IgD-negative memory B cell (primary cell): ENCODE measurements at regions not wholly inside any gene's neighbourhood (a gene's known extent, or its start where the extent isn't known, plus 50 kb on each side); places are given as distances from the start of the nearest gene placed in this dataset.
"Not testable (repeated sequence)": the region's sequence is repeated elsewhere in the genome, so short reads cannot be mapped to it uniquely, and the experiment has no call there.

Experiments used
- H3K27ac Mint-ChIP-seq, 3 donors: one replicate each; pipeline ENCODE4 v1.8.0; 2020 to 2022; ENCODE audit warnings: mild to moderate bottlenecking in 3 of 3, mixed read lengths in 3 of 3, moderate library complexity in 1 of 3
- H3K27me3 Mint-ChIP-seq: one replicate; pipeline ENCODE4 v1.8.0; 2021; ENCODE audit warnings: mixed read lengths
- H3K36me3 Mint-ChIP-seq: one replicate; pipeline ENCODE4 v1.8.0; 2020; ENCODE audit warnings: mild to moderate bottlenecking, mixed read lengths
- H3K4me1 Mint-ChIP-seq, 3 donors: one replicate each; pipeline ENCODE4 v1.8.0; 2020 to 2022; ENCODE audit warnings: mixed read lengths in 3 of 3, mild to moderate bottlenecking in 1 of 3
- H3K4me3 Mint-ChIP-seq, 4 donors: one replicate each; pipeline ENCODE4 v1.8.0; 2020 to 2022; ENCODE audit warnings: mild to moderate bottlenecking in 4 of 4, mixed read lengths in 4 of 4, moderate library complexity in 3 of 4
- H3K9me3 Mint-ChIP-seq, 3 donors: one replicate each; pipeline ENCODE4 v1.8.0; 2020 to 2021; ENCODE audit warnings: mixed read lengths in 3 of 3, mild to moderate bottlenecking in 1 of 3

DNA sequence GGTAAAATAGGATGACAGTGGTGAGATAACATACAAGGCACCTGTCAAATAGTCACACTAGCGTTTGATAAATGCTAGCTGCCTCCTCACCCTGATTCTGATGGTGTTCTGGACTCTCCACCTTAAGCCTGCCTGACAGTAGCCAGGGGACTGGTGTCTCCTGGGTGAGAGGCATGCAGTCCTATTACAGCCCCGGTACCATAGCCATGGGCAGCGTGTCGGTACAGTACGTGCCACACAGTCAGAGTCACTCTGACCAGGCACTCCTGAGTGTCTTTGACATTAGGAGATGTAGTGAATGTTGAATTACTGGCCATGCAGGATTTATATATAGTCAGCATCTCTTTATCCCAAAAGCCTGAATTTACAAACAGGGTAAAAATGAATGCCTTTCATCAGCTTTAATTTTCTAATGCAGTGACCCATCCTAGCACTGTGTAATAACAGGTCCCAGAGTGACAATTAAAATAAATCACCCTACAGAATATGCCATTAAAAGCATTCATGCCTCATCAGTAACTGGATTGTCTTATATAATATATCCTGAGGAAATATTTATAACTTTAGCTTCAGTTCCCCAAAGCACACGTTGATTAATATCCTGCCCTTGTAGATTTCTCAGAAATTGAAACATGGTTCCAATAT lies 760.3 kb upstream of the SOX11 start:
- H3K4me3 Mint-ChIP-seq = no peak overlapping the region

DNA sequence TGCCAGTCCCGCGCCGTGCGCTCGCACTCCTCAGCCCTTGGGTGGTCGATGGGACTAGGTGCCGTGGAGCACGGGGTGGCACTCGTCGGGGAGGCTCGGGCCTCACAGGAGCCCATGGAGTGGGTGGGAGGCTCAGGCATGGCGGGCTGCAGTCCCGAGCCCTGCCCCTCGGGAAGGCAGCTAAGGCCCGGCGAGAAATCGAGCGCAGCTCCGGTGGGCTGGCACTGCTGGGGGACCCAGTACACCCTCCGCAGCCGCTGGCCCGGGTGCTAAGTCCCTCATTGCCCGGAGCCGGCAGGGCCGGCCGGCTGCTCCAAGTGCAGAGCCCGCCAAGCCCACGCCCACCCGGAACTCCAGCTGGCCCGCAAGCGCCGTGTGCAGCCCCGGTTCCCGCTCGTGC lies 756.9 kb upstream of the SOX11 start:
- H3K27me3 Mint-ChIP-seq, H3K27ac Mint-ChIP-seq, H3K36me3 Mint-ChIP-seq, H3K9me3 Mint-ChIP-seq, H3K4me1 Mint-ChIP-seq, H3K4me3 Mint-ChIP-seq: not testable (repeated sequence)

More for the DNA sequence above, 760.3 kb upstream of the SOX11 start:
- H3K4me1 Mint-ChIP-seq = no peaks in the 10 kb centered on the region
- no peaks in the 10 kb centered on the region for H3K36me3 Mint-ChIP-seq
- peaks cover 3 to 17% (median 7%) of the 10 kb centered on the region in 3 donors for H3K9me3 Mint-ChIP-seq
- H3K27ac Mint-ChIP-seq = no peak overlapping the region
- H3K27me3 Mint-ChIP-seq = no peaks in the 10 kb centered on the region

DNA sequence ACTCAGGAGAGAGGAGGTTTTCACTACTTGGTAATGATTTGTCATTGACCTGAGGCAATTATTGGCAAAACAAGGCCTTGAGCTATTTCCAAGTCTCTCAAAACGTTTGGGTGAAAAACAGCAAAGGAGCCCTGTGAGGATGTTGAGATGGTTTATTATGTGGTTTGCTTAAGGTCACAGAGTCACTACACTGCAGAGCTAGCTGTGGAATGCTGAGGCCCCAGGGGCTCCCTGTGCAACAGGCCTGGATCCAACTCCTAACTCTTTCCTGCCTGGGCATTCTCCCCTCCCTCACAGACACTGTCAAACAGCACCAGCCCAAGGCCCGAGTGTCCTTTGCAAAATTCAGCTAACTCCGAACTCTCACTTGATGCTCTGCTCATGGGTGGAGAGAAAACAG lies 754.6 kb upstream of the SOX11 start:
- Mint-ChIP-seq H3K27me3 (no peaks in the 10 kb centered on the region), H3K4me3 (no peak overlapping the region), H3K4me1 (no peaks in the 10 kb centered on the region), H3K27ac (no peak overlapping the region), H3K9me3 (peaks cover 5 to 12% (median 8%) of the 10 kb centered on the region in 3 donors), H3K36me3 (no peaks in the 10 kb centered on the region)

DNA sequence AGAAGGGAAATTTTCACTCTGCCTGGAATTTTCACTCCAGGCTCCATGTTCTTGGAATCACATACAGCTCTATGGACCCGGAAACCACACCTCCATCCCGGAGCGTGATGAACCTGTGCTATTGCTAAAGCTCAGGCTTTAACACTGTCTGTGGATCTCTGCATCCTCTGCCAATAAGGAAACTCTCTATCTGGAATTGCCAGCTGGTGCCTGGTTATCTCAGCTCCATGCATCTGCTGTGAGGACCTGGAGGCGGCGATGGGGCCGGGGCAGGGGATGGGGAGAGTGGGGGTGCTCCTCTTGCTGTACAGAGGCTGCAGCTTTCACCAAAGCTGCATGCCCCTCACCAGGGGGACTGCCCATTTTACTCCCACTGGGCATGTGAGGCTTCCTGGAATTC lies 754.0 kb upstream of the SOX11 start:
- H3K9me3 Mint-ChIP-seq = peaks cover 5 to 12% (median 8%) of the 10 kb centered on the region in 3 donors
- H3K36me3 Mint-ChIP-seq = no peaks in the 10 kb centered on the region
- H3K27ac Mint-ChIP-seq = no peak overlapping the region
- H3K4me1 Mint-ChIP-seq = no peaks in the 10 kb centered on the region
- H3K27me3 Mint-ChIP-seq = no peaks in the 10 kb centered on the region
- no peak overlapping the region for H3K4me3 Mint-ChIP-seq

DNA sequence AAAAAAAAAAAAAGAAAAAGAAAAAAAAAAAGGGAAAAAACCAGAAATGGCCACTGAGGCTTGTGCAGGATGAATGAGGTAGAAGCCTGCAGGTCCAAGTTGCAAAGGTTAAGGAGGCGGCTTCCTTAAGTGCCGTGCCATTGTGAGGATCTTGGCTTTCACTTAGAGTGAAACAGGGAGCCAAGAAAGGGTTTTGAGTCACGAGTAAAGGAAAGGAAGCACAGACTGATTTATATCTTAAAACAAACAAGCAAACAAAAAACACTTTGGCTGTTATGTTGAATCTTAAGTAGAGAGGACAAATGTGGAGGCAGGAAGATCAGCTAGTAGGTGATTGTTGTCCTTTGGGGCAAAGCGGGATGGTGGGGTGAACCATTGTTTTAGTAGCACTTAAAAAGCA lies 749.7 kb upstream of the SOX11 start:
- Mint-ChIP-seq H3K9me3 (peaks cover 5 to 11% (median 8%) of the 10 kb centered on the region in 3 donors), H3K27ac (no peak overlapping the region)

DNA sequence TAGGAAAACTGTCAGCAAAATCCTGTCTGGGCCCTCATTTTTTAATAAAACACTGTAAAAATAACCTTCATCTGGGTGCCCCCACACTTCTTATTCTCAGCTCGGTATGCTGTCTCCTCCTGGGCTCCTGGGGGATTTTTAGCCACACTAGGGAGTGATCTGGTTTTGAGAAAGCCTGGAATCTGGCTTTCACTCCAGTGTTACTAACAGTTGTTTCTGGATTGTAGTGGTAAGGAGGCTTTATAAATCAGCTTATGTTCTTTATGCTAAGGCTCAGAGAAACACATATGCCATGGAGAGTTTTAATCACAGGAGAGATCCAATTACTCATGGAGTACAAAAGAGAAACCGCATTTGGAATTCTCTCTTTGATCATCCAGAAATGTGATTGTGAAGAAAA lies 744.3 kb upstream of the SOX11 start:
- no peaks in the 10 kb centered on the region for H3K36me3 Mint-ChIP-seq
- no peak overlapping the region for H3K27ac Mint-ChIP-seq
- H3K27me3 Mint-ChIP-seq = no peaks in the 10 kb centered on the region
- H3K9me3 Mint-ChIP-seq = peaks cover 0 to 4% (median 0%) of the 10 kb centered on the region in 3 donors
- no peaks in the 10 kb centered on the region for H3K4me1 Mint-ChIP-seq
- H3K4me3 Mint-ChIP-seq = no peak overlapping the region

More for the DNA sequence above, 749.7 kb upstream of the SOX11 start:
- H3K4me3 Mint-ChIP-seq = no peak overlapping the region
- H3K27me3 Mint-ChIP-seq = no peaks in the 10 kb centered on the region
- H3K4me1 Mint-ChIP-seq = no peaks in the 10 kb centered on the region
- no peaks in the 10 kb centered on the region for H3K36me3 Mint-ChIP-seq

DNA sequence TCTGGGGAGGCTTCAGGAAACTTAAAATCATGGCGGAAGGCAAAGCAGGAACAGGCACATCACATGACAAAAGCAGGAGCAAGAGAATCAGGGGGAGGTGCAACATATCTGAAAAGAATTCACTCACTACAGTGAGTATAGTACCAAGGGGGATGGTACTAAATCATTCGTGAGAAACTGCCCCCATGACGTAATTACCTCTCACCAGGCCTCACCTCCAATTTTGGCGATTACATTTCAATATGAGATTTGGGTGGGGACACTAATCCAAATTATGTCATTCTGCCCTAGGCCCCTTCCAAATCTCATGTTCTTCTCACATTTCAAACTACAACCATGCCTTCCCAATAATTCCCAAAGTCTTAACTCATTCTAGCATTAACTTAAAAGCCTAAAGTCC lies 740.8 kb upstream of the SOX11 start:
- Mint-ChIP-seq H3K27me3 (no peaks in the 10 kb centered on the region), H3K36me3 (no peaks in the 10 kb centered on the region), H3K4me3 (no peak overlapping the region), H3K9me3 (no peaks in the 10 kb centered on the region), H3K4me1 (no peaks in the 10 kb centered on the region), H3K27ac (no peak overlapping the region)

DNA sequence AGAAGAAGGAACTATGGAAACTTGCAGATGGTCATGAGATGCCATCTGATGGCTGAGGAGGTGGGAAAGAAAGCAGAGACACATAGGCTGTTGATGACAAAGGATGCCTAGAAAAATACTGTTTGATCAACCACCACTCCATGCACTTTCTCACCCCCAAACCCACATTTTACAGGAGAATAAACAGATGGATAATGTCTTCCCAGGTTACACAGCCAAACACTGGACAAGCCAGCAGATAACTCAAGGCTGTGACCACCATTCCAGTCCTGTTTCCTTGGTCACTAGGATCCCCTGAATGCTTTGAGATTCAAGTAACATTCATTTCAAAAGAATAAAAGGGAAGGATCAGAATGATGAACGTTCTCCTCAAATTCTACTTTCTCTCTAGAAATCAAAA lies 733.0 kb upstream of the SOX11 start:
- H3K4me1 Mint-ChIP-seq = no peaks in the 10 kb centered on the region
- H3K36me3 Mint-ChIP-seq = no peaks in the 10 kb centered on the region

DNA sequence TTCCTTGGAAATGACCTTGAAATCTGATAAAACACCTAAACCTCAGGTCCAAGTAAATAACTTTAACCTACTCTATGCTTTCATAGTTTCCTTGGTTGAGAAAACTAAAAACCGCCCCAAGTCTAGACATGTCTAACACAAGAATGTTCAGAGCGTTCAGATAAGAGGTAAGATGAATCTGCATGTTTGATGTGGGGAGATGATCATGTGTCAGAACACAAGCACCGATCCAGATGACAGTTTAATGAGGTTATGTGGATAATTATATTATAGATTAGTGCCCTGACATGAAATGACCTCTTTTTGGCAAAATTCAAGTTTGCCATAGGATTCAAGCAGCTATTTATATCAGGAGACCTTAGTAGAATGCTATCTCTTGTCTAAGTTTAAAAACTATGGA lies 729.8 kb upstream of the SOX11 start:
- Mint-ChIP-seq H3K4me3 (no peak overlapping the region), H3K36me3 (peaks cover under 1% of the 10 kb centered on the region), H3K27me3 (no peaks in the 10 kb centered on the region), H3K27ac (no peak overlapping the region), H3K9me3 (peaks cover 0 to 4% (median 4%) of the 10 kb centered on the region in 3 donors), H3K4me1 (no peaks in the 10 kb centered on the region)

More for the DNA sequence above, 733.0 kb upstream of the SOX11 start:
- Mint-ChIP-seq H3K4me3 (no peak overlapping the region), H3K9me3 (peaks cover 0 to 4% (median 3%) of the 10 kb centered on the region in 3 donors), H3K27ac (no peak overlapping the region), H3K27me3 (no peaks in the 10 kb centered on the region)

DNA sequence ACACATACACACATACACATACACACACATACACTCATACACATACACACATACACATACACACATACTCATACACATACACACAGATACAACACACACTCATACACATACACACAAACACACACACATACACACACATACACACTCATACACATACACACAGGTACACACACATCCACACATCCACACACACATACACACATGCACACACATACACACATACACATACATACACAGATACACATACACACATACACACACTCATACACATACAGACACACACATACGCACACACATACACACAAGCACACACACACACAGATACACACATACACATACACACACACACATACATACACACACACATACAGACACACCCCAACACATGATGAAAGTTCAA lies 729.1 kb upstream of the SOX11 start:
- Mint-ChIP-seq H3K36me3 (peaks cover 1% of the 10 kb centered on the region), H3K27me3 (no peaks in the 10 kb centered on the region), H3K4me3 (no peak overlapping the region), H3K27ac (peak overlapping the region in 1 of 3 donors; percentile 13), H3K9me3 (peaks cover 0 to 5% (median 4%) of the 10 kb centered on the region in 3 donors), H3K4me1 (no peaks in the 10 kb centered on the region)

DNA sequence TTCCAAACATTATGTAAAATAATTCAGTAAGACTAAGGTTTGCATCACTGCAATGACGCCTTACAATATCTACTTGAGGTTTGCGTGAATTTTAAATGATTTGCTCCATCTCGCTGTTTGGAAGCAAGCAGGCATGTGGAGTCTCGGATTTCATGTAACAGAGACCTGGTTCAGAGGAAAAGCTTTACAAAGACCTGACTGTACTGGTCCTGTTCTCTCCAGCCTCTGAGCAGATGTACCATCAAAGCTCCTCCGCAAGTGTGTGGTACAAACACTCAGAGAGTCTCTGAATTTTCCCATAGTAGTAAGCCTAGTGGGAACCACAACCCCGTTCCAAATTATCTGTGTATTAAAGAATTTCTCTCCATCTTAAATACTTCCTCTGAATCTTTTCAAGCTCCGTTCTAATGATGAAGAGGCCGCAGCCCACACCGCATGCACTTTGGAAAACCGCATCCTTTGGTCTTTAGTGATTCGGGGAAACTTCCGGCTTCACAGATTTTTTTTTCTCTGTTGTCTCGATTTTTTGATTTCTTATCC lies 728.1 kb upstream of the SOX11 start:
- Mint-ChIP-seq H3K9me3 (peaks cover 0 to 5% (median 4%) of the 10 kb centered on the region in 3 donors), H3K36me3 (peaks cover 1% of the 10 kb centered on the region), H3K27ac (no peak overlapping the region), H3K4me3 (no peak overlapping the region), H3K27me3 (no peaks in the 10 kb centered on the region), H3K4me1 (no peaks in the 10 kb centered on the region)

DNA sequence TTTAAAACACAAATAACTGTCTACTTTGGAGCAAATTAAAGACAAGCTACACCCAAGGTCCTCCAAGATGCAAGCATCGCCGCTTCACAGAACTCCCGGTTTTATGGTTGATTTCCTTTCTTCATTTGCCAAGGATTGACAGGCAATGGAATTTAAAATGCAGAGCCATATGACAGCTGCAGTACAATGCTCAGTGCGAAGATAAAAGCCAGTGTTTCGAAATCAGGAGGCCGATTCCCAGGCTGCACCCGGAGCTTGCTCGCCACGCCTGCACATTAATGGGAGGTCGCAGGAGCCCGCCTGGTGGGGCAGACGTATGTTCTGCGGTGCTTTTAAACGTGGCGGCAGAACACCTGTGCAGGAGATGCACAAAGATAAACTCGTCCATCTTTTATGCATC lies 727.6 kb upstream of the SOX11 start:
- Mint-ChIP-seq H3K27me3 (no peaks in the 10 kb centered on the region), H3K4me1 (no peaks in the 10 kb centered on the region), H3K27ac (no peak overlapping the region), H3K4me3 (no peak overlapping the region), H3K36me3 (peaks cover 1% of the 10 kb centered on the region), H3K9me3 (peaks cover 0 to 7% (median 4%) of the 10 kb centered on the region in 3 donors)

DNA sequence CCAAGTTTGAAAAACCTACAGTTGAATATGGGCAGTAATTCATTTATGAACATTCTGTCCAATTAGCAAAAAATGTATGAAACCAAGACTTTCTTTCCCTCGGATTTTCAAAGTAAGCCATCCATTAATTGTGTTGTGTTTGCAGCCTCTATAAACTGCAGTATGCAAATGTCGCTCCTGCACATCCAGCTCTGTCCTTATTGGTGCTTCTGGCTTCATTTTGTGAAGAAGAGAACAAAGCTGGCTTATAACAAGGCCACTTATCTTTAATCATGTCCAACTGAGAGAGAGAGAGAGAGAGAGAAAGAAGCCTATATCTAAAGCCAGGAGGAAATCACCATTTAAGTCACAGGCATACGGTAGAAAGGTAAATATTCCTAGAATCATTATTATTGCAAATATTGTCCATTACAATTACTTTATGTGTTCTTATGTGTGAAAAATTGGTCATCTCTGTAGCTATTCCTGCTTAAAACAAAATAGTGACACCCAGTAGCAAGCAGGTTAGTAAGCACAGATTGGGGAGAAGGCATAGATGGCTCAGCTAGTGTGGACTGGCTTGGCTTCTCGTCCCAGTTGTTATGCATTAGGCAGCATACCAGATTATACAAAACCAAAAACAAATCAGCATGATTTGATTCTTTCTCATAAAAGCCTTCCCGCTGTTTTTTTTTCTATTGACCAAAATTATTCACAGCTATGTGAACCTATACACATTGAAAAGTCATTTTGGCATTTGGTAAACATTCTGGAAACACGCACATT lies 726.4 kb upstream of the SOX11 start:
- H3K27me3 Mint-ChIP-seq = no peaks in the 10 kb centered on the region
- H3K9me3 Mint-ChIP-seq = peaks cover 0 to 8% (median 7%) of the 10 kb centered on the region in 3 donors
- no peak overlapping the region for H3K27ac Mint-ChIP-seq
- H3K4me1 Mint-ChIP-seq = no peaks in the 10 kb centered on the region
- no peak overlapping the region for H3K4me3 Mint-ChIP-seq
- H3K36me3 Mint-ChIP-seq = peaks cover 1% of the 10 kb centered on the region

DNA sequence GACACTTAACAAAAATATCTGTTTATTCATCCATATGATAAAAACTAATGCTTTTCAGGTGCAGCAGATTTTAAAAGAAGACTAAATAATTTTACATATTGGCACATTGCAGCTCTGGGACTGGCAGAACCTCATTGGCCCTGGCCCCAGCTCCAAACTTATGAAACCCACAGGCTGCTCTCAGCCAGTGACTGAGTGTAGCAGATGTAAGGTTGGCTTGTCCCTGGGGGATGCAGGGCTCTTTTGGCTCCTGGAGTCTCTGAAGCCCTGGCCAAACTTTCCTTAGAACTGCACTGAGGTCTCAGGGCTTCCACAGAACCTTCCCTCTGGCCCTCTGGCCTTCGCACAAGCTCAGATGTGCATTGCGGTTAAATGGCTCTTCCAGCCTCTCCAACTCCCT lies 725.0 kb upstream of the SOX11 start:
- H3K4me3 Mint-ChIP-seq = no peak overlapping the region
- H3K36me3 Mint-ChIP-seq = peaks cover 1% of the 10 kb centered on the region
- no peaks in the 10 kb centered on the region for H3K4me1 Mint-ChIP-seq
- H3K27me3 Mint-ChIP-seq = no peaks in the 10 kb centered on the region
- no peak overlapping the region for H3K27ac Mint-ChIP-seq
- peaks cover 0 to 7% (median 4%) of the 10 kb centered on the region in 3 donors for H3K9me3 Mint-ChIP-seq

DNA sequence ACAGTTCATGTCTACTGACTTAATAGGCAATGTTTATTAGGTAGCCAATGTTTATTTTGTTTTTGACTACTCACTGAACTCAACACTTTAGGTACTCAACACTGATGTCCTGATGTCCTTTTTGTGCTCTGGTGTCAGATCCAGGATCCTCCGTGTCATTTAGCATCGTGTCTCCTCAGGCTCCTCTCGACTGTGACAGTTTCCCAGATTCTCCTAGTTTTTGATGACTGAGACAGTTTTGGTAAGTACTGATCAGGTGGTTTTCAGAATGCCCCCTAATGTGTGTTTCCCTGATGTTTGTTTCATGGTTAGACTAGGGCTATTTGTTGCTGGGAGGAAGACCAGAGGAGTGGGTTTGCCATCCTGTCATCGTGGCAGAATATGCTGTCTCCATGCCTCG lies 719.7 kb upstream of the SOX11 start:
- Mint-ChIP-seq H3K27ac (no peak overlapping the region), H3K27me3 (no peaks in the 10 kb centered on the region), H3K4me3 (no peak overlapping the region), H3K36me3 (peaks cover under 1% of the 10 kb centered on the region), H3K9me3 (peaks cover 0 to 4% (median 3%) of the 10 kb centered on the region in 3 donors), H3K4me1 (no peaks in the 10 kb centered on the region)

DNA sequence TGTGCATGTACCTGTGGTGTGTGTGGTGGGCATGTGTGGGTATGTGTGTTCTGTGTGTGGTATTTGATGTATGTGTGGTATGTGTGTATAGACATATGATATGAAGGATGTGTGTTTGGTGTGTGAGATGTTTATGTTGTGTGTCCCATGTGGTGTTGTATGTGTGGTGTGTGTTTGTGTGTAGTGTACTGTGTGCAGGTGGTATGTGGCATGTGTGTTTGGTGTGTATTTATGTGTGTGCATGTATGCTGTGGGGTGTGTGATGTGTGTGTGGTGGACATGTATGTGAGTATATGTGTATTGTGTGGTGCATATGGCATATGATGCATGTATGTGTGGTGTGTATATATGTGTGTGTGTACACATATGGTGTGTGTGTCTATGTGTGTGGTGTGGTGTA lies 718.8 kb upstream of the SOX11 start:
- peaks cover 0 to 4% (median 2%) of the 10 kb centered on the region in 3 donors for H3K9me3 Mint-ChIP-seq

More for the DNA sequence above, 718.8 kb upstream of the SOX11 start:
- Mint-ChIP-seq H3K4me3 (no peak overlapping the region), H3K27me3 (no peaks in the 10 kb centered on the region), H3K36me3 (no peaks in the 10 kb centered on the region), H3K4me1 (no peaks in the 10 kb centered on the region), H3K27ac (no peak overlapping the region)
